ENCODE measurements at regions not wholly inside any gene's neighbourhood (a gene's known extent, or its start where the extent isn't known, plus 50 kb on each side); places are given as distances from the start of the nearest gene placed in this dataset.

GRCh38 chr12:24759155-24759554 is 189.7 kb downstream of the BCAT1 start:
- ATAC-seq, result no peak

GRCh38 chr12:24756479-24757024 is 192.3 kb downstream of the BCAT1 start:
- no peak for ATAC-seq

GRCh38 chr12:24754690-24755638 is 193.9 kb downstream of the BCAT1 start:
- peak in 1 of 2 donors; percentile 67 for ATAC-seq

GRCh38 chr12:24752763-24753462 is 196.0 kb downstream of the BCAT1 start:
- no peak for ATAC-seq

- no peak for ATAC-seq
These were observed 197.7 kb downstream of the BCAT1 start for GRCh38 chr12:24751181-24751580.

GRCh38 chr12:24750263-24750662 is 198.6 kb downstream of the BCAT1 start:
- ATAC-seq, result no peak

- ATAC-seq, result no peak
These were observed 199.7 kb downstream of the BCAT1 start for GRCh38 chr12:24749171-24749570.

- ATAC-seq, result no peak
These were observed 200.6 kb downstream of the BCAT1 start for GRCh38 chr12:24748326-24748725.

- no peak for ATAC-seq
These were observed 202.0 kb downstream of the BCAT1 start for GRCh38 chr12:24746864-24747263.

GRCh38 chr12:24746006-24746671 is 202.8 kb downstream of the BCAT1 start:
- ATAC-seq, result no peak

GRCh38 chr12:24743941-24744793 is 204.7 kb downstream of the BCAT1 start:
- no peak for ATAC-seq

GRCh38 chr12:24742378-24742777 is 206.5 kb downstream of the BCAT1 start:
- ATAC-seq, result peak in 1 of 2 donors; percentile 51

GRCh38 chr12:24741216-24741615 is 207.7 kb downstream of the BCAT1 start:
- peak; percentile 32 to 51 for ATAC-seq

GRCh38 chr12:24739106-24739779 is 209.7 kb downstream of the BCAT1 start:
- ATAC-seq, result no peak

GRCh38 chr12:24738441-24738840 is 210.5 kb downstream of the BCAT1 start:
- no peak for ATAC-seq

GRCh38 chr12:24731596-24731995 is 217.3 kb downstream of the BCAT1 start:
- ATAC-seq, result no peak

- peak; percentile 65 to 82 for ATAC-seq
These were observed 218.4 kb downstream of the BCAT1 start for GRCh38 chr12:24730489-24730896.

- ATAC-seq, result no peak
These were observed 220.1 kb downstream of the BCAT1 start for GRCh38 chr12:24728826-24729225.

- no peak for ATAC-seq
These were observed 220.5 kb downstream of the BCAT1 start for GRCh38 chr12:24728366-24728765.

GRCh38 chr12:24725616-24726015 is 223.3 kb downstream of the BCAT1 start:
- ATAC-seq, result no peak

- peak; percentile 46 to 69 for ATAC-seq
These were observed 224.1 kb downstream of the BCAT1 start for GRCh38 chr12:24724814-24725213.

Measured in activated CD4-positive, CD25-positive, alpha-beta regulatory T cell treated with anti-CD3 and anti-CD28 coated beads, Interleukin-2, amount 50 U/mL, for 24 hours (primary cell).